ENCODE measurements at regions not wholly inside any gene's neighbourhood (a gene's known extent, or its start where the extent isn't known, plus 50 kb on each side); places are given as distances from the start of the nearest gene placed in this dataset.

- no peaks in the 10 kb centered on the region for H3K27me3 ChIP-seq (ENCODE audit: control insufficient read depth, insufficient read depth, low read length)
- no peak overlapping the region for H3K4me3 ChIP-seq (ENCODE audit: low read depth in 2 of 2, low read length in 2 of 2)
- H3K4me1 ChIP-seq (ENCODE audit: control insufficient read depth, insufficient read depth, low read length), result no peaks in the 10 kb centered on the region
- in situ Hi-C loops (cut with HindIII; ENCODE audit: low pct_unique_long_range_greater_than_20kb, low sequenced_read_pairs), result no loop called here
- ChIA-PET CTCF (no interaction called here), POLR2A (no interaction called here)
- DNase-seq (ENCODE audit: low read depth, low spot score) (no peak), ATAC-seq (no peak)
- TF ChIP-seq REST (IDR thresholded peaks at IDR 0.05; ENCODE audit: insufficient read depth in 1 of 2, low read depth in 2 of 2, low read length in 1 of 2) (no peak), TCF7L2 (IDR thresholded peaks at IDR 0.05; ENCODE audit: low read depth, low read length) (no peak), SIN3A (IDR thresholded peaks at IDR 0.05; ENCODE audit: borderline replicate concordance, insufficient read depth, low read depth, low read length) (no peak), POLR2AphosphoS5 (IDR thresholded peaks at IDR 0.05; ENCODE audit: low read depth, low read length) (no peak), CTCF (IDR thresholded peaks at IDR 0.05) (no peak)
- no peak overlapping the region for H3K27ac ChIP-seq (ENCODE audit: low read length)
- no TSS peak for BruUV-seq (replicated peaks)
- H3K36me3 ChIP-seq (ENCODE audit: control insufficient read depth, insufficient read depth, low read length), result no peaks in the 10 kb centered on the region
- H3K9me3 ChIP-seq (ENCODE audit: control insufficient read depth, insufficient read depth, low read depth, low read length), result no peaks in the 10 kb centered on the region
- intact Hi-C loops (cut with micrococcal nuclease; ENCODE audit: unreplicated experiment), result no loop called here
These were observed 389.9 kb upstream of the SOX9 start for GRCh38 chr17:71730871-71731270.

- POLR2A ChIA-PET, result interaction anchor here (0.8 kb wide), 1 partner anchor 26 kb away, joined by 4 read pairs; no protein-coding TSS in a partner anchor
These were observed 384.9 kb upstream of the SOX9 start for GRCh38 chr17:71735893-71736292.

More at GRCh38 chr17:71735893-71736292, 384.9 kb upstream of the SOX9 start:
- Histone ChIP-seq H3K4me1 (ENCODE audit: control insufficient read depth, insufficient read depth, low read length) (no peaks in the 10 kb centered on the region), H3K9me3 (ENCODE audit: control insufficient read depth, insufficient read depth, low read depth, low read length) (no peaks in the 10 kb centered on the region), H3K4me3 (ENCODE audit: low read depth in 2 of 2, low read length in 2 of 2) (no peak overlapping the region), H3K27ac (ENCODE audit: low read length) (no peak overlapping the region), H3K36me3 (ENCODE audit: control insufficient read depth, insufficient read depth, low read length) (no peaks in the 10 kb centered on the region), H3K27me3 (ENCODE audit: control insufficient read depth, insufficient read depth, low read length) (no peaks in the 10 kb centered on the region)
- intact Hi-C loops (cut with micrococcal nuclease; ENCODE audit: unreplicated experiment), result no loop called here
- in situ Hi-C loops (cut with HindIII; ENCODE audit: low pct_unique_long_range_greater_than_20kb, low sequenced_read_pairs), result no loop called here
- DNase-seq (ENCODE audit: low read depth, low spot score) (no peak), ATAC-seq (no peak)
- TF ChIP-seq POLR2AphosphoS5 (IDR thresholded peaks at IDR 0.05; ENCODE audit: low read depth, low read length) (no peak), REST (IDR thresholded peaks at IDR 0.05; ENCODE audit: insufficient read depth in 1 of 2, low read depth in 2 of 2, low read length in 1 of 2) (no peak), CTCF (IDR thresholded peaks at IDR 0.05) (no peak), SIN3A (IDR thresholded peaks at IDR 0.05; ENCODE audit: borderline replicate concordance, insufficient read depth, low read depth, low read length) (no peak), TCF7L2 (IDR thresholded peaks at IDR 0.05; ENCODE audit: low read depth, low read length) (no peak)
- CTCF ChIA-PET, result no interaction called here
- BruUV-seq (replicated peaks), result no TSS peak

All from Panc1 (cell line).